SK-N-SH (cell line): ENCODE measurements at regions not wholly inside any gene's neighbourhood (a gene's known extent, or its start where the extent isn't known, plus 50 kb on each side); places are given as distances from the start of the nearest gene placed in this dataset.

ENCODE experiments used
- CTCF ChIP-seq: fragments of 200-600 bp; sonication (generic); IDR thresholded peaks from 2 replicates; pipeline ENCODE4 v1.6.1; 2017; ENCODE audit warnings: antibody characterized with exemption, mild to moderate bottlenecking, moderate library complexity
- EP300 ChIP-seq, 2 experiments: IDR thresholded peaks; 2 replicates each; pipeline versions ENCODE4 v1.4.0 to v1.6.1; 2012; ENCODE audit warnings: borderline replicate concordance in 1 of 2, low read depth in 1 of 2, low read length in 1 of 2
- EZH2phosphoT487 ChIP-seq: fragments of 200-600 bp; sonication (generic); IDR thresholded peaks from 2 replicates; pipeline ENCODE4 v1.6.1; 2017; ENCODE audit warnings: low read depth, mixed run types, mild to moderate bottlenecking, antibody characterized with exemption, moderate library complexity, borderline replicate concordance
- GABPA ChIP-seq: IDR thresholded peaks from 2 replicates; pipeline ENCODE4 v1.4.0; 2012; ENCODE audit warnings: low read depth, mild to moderate bottlenecking
- JUND ChIP-seq: IDR thresholded peaks from 2 replicates; pipeline ENCODE4 v1.4.0; 2012
- MXI1 ChIP-seq: IDR thresholded peaks from 2 replicates; pipeline ENCODE4 v1.6.1; 2012; ENCODE audit warnings: mild to moderate bottlenecking, low read depth, low read length, improper control_type of control experiment
- RCOR1 ChIP-seq: fragments of 150-350 bp; IDR thresholded peaks from 2 replicates; pipeline ENCODE4 v1.6.1; 2017; ENCODE audit warnings: antibody characterized with exemption, low read length
- TAF1 ChIP-seq: IDR thresholded peaks from 2 replicates; pipeline ENCODE4 v1.6.1; 2012; ENCODE audit warnings: low read depth, mild to moderate bottlenecking, low read length, moderate library complexity, borderline replicate concordance
- YY1 ChIP-seq: IDR thresholded peaks from 2 replicates; pipeline ENCODE4 v1.4.0; 2012; ENCODE audit warnings: low read depth, mild to moderate bottlenecking
- TF ChIP-seq, protein P1 (sequence below): IDR thresholded peaks from 2 replicates; pipeline ENCODE4 v1.4.0; 2012; ENCODE audit warnings: low read depth
- TF ChIP-seq, protein P2 (sequence below): IDR thresholded peaks from 2 replicates; pipeline ENCODE4 v1.4.0; 2012; ENCODE audit warnings: low read depth, borderline replicate concordance
- TF ChIP-seq, protein P3 (sequence below): IDR thresholded peaks from 2 replicates; pipeline ENCODE4 v1.6.1; 2012; ENCODE audit warnings: mild to moderate bottlenecking, low read depth, low read length, moderate library complexity

- no peak for TF ChIP-seq CTCF
- no peak for TF ChIP-seq EZH2phosphoT487
- TF ChIP-seq GABPA = no peak
- no peak for TF ChIP-seq JUND
- TF ChIP-seq, protein P1, sequence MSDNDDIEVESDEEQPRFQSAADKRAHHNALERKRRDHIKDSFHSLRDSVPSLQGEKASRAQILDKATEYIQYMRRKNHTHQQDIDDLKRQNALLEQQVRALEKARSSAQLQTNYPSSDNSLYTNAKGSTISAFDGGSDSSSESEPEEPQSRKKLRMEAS = no peak
- TF ChIP-seq, protein P2, sequence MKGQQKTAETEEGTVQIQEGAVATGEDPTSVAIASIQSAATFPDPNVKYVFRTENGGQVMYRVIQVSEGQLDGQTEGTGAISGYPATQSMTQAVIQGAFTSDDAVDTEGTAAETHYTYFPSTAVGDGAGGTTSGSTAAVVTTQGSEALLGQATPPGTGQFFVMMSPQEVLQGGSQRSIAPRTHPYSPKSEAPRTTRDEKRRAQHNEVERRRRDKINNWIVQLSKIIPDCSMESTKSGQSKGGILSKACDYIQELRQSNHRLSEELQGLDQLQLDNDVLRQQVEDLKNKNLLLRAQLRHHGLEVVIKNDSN = no peak
- TF ChIP-seq, protein P3, sequence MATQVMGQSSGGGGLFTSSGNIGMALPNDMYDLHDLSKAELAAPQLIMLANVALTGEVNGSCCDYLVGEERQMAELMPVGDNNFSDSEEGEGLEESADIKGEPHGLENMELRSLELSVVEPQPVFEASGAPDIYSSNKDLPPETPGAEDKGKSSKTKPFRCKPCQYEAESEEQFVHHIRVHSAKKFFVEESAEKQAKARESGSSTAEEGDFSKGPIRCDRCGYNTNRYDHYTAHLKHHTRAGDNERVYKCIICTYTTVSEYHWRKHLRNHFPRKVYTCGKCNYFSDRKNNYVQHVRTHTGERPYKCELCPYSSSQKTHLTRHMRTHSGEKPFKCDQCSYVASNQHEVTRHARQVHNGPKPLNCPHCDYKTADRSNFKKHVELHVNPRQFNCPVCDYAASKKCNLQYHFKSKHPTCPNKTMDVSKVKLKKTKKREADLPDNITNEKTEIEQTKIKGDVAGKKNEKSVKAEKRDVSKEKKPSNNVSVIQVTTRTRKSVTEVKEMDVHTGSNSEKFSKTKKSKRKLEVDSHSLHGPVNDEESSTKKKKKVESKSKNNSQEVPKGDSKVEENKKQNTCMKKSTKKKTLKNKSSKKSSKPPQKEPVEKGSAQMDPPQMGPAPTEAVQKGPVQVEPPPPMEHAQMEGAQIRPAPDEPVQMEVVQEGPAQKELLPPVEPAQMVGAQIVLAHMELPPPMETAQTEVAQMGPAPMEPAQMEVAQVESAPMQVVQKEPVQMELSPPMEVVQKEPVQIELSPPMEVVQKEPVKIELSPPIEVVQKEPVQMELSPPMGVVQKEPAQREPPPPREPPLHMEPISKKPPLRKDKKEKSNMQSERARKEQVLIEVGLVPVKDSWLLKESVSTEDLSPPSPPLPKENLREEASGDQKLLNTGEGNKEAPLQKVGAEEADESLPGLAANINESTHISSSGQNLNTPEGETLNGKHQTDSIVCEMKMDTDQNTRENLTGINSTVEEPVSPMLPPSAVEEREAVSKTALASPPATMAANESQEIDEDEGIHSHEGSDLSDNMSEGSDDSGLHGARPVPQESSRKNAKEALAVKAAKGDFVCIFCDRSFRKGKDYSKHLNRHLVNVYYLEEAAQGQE = no peak
- no peak for TF ChIP-seq EP300 (IDR thresholded peaks at IDR 0.05; ENCODE audit: borderline replicate concordance in 1 of 2, low read depth in 1 of 2, low read length in 1 of 2)
- TF ChIP-seq YY1 = no peak
- TF ChIP-seq MXI1 = no peak
- TF ChIP-seq TAF1 = no peak
- TF ChIP-seq RCOR1 = no peak
Measured at GRCh38 chr5:110001648-110002047, 311.9 kb downstream of the MAN2A1 start.
